ENCODE measurements at regions not wholly inside any gene's neighbourhood (a gene's known extent, or its start where the extent isn't known, plus 50 kb on each side); places are given as distances from the start of the nearest gene placed in this dataset.

GRCh38 chr20:50393990-50394561 is 116.1 kb upstream of the PTPN1 start:
- DNase-seq (ENCODE audit: low spot score) = no peak

- DNase-seq (ENCODE audit: low spot score) = no peak
These were observed 115.6 kb upstream of the PTPN1 start for GRCh38 chr20:50394569-50394968.

GRCh38 chr20:50395251-50395729 is 114.9 kb upstream of the PTPN1 start:
- no peak for DNase-seq (ENCODE audit: low spot score)

GRCh38 chr20:50395914-50396488 is 114.2 kb upstream of the PTPN1 start:
- DNase-seq (ENCODE audit: low spot score) = no peak

GRCh38 chr20:50396623-50397022 is 113.6 kb upstream of the PTPN1 start:
- no peak for DNase-seq (ENCODE audit: low spot score)

GRCh38 chr20:50397058-50397457 is 113.1 kb upstream of the PTPN1 start:
- DNase-seq (ENCODE audit: low spot score) = no peak

- no peak for DNase-seq (ENCODE audit: low spot score)
These were observed 112.1 kb upstream of the PTPN1 start for GRCh38 chr20:50398064-50398463.

- no peak for DNase-seq (ENCODE audit: low spot score)
These were observed 111.7 kb upstream of the PTPN1 start for GRCh38 chr20:50398471-50398820.

GRCh38 chr20:50398821-50399554 is 111.2 kb upstream of the PTPN1 start:
- no peak for DNase-seq (ENCODE audit: low spot score)

GRCh38 chr20:50399555-50399916 is 110.6 kb upstream of the PTPN1 start:
- DNase-seq (ENCODE audit: low spot score) = no peak

GRCh38 chr20:50399917-50400704 is 110.1 kb upstream of the PTPN1 start:
- no peak for DNase-seq (ENCODE audit: low spot score)

- no peak for DNase-seq (ENCODE audit: low spot score)
These were observed 109.2 kb upstream of the PTPN1 start for GRCh38 chr20:50400705-50401586.

GRCh38 chr20:50401587-50402418 is 108.4 kb upstream of the PTPN1 start:
- DNase-seq (ENCODE audit: low spot score) = no peak

GRCh38 chr20:50403565-50404418 is 106.4 kb upstream of the PTPN1 start:
- DNase-seq (ENCODE audit: low spot score) = no peak

GRCh38 chr20:50404419-50405234 is 105.6 kb upstream of the PTPN1 start:
- no peak for DNase-seq (ENCODE audit: low spot score)

GRCh38 chr20:50405235-50405914 is 104.8 kb upstream of the PTPN1 start:
- no peak for DNase-seq (ENCODE audit: low spot score)

- no peak for DNase-seq (ENCODE audit: low spot score)
These were observed 104.1 kb upstream of the PTPN1 start for GRCh38 chr20:50405915-50406609.

GRCh38 chr20:50406610-50407136 is 103.5 kb upstream of the PTPN1 start:
- DNase-seq (ENCODE audit: low spot score) = no peak

Data from cerebellar cortex (tissue), 1 donor.